SK-N-SH treated with all-trans-retinoic acid at 6 μM for 48 hours (cell line): ENCODE measurements at regions not wholly inside any gene's neighbourhood (a gene's known extent, or its start where the extent isn't known, plus 50 kb on each side); places are given as distances from the start of the nearest gene placed in this dataset.

Experiments
- ATAC-seq: fragments of 200-7000 bp; cut with Tn5 transposase; 3 replicates; pipeline ENCODE4 v1.9.1; 2020; ENCODE audit warnings: mild to moderate bottlenecking, moderate library complexity
- ARNTL ChIP-seq: fragments of 450-650 bp; formaldehyde crosslinking; IDR thresholded peaks from 2 replicates; pipeline ENCODE4 v1.5.0; 2020; ENCODE audit warnings: low read depth, mild to moderate bottlenecking, moderate library complexity, borderline replicate concordance
- BACH2 ChIP-seq: fragments of 250-450 bp; sonication (Bioruptor Pico); IDR thresholded peaks from 2 replicates; pipeline ENCODE4 v1.9.0; 2021; ENCODE audit warnings: mild to moderate bottlenecking, borderline replicate concordance
- CSDC2 ChIP-seq: fragments of 250-450 bp; sonication (Bioruptor Pico); IDR thresholded peaks from 2 replicates; pipeline ENCODE4 v1.5.0; 2020; ENCODE audit warnings: mild to moderate bottlenecking, moderate library complexity
- ESRRG ChIP-seq: fragments of 250-450 bp; sonication (Bioruptor Pico); IDR thresholded peaks from 2 replicates; pipeline ENCODE4 v1.6.1; 2021; ENCODE audit warnings: mild to moderate bottlenecking
- ISL1 ChIP-seq: fragments of 250-450 bp; sonication (Bioruptor Pico); IDR thresholded peaks from 2 replicates; pipeline ENCODE4 v2.1.2; 2022; ENCODE audit warnings: mild to moderate bottlenecking, moderate library complexity
- OSR1 ChIP-seq: fragments of 250-450 bp; sonication (Bioruptor Pico); IDR thresholded peaks from 2 replicates; pipeline ENCODE4 v1.8.0; 2022; ENCODE audit warnings: moderate library complexity, mild to moderate bottlenecking, inconsistent platforms
- PPARA ChIP-seq: fragments of 250-450 bp; sonication (Bioruptor Pico); IDR thresholded peaks from 2 replicates; pipeline ENCODE4 v1.5.0; 2020; ENCODE audit warnings: mild to moderate bottlenecking, borderline replicate concordance
- RARB ChIP-seq: fragments of 250-450 bp; sonication (Bioruptor Pico); IDR thresholded peaks from 2 replicates; pipeline ENCODE4 v1.8.0; 2021; ENCODE audit warnings: mild to moderate bottlenecking, moderate library complexity
- SNAI2 ChIP-seq: fragments of 250-450 bp; sonication (Bioruptor Pico); IDR thresholded peaks from 2 replicates; pipeline ENCODE4 v1.5.0; 2020; ENCODE audit warnings: mild to moderate bottlenecking, moderate library complexity
- TCF4 ChIP-seq: fragments of 250-450 bp; sonication (Bioruptor Pico); IDR thresholded peaks from 2 replicates; pipeline ENCODE4 v1.8.0; 2021; ENCODE audit warnings: mild to moderate bottlenecking, moderate library complexity, borderline replicate concordance
- TOX ChIP-seq: fragments of 250-450 bp; sonication (Bioruptor Pico); IDR thresholded peaks from 2 replicates; pipeline ENCODE4 v1.8.0; 2021; ENCODE audit warnings: mild to moderate bottlenecking, moderate library complexity, borderline replicate concordance
- ZC3H10 ChIP-seq: fragments of 250-450 bp; sonication (Bioruptor Pico); IDR thresholded peaks from 2 replicates; pipeline ENCODE4 v1.5.1; 2021; ENCODE audit warnings: mild to moderate bottlenecking, moderate library complexity
- ZFP3 ChIP-seq: fragments of 250-450 bp; sonication (Bioruptor Pico); IDR thresholded peaks from 2 replicates; pipeline ENCODE4 v1.5.0; 2020; ENCODE audit warnings: mild to moderate bottlenecking, moderate library complexity
- ZFP30 ChIP-seq: fragments of 450-650 bp; formaldehyde crosslinking; IDR thresholded peaks from 2 replicates; pipeline ENCODE4 v1.5.0; 2022; ENCODE audit warnings: mild to moderate bottlenecking, moderate library complexity
- ZNF565 ChIP-seq: fragments of 450-650 bp; formaldehyde crosslinking; conservative IDR thresholded peaks from 2 replicates; pipeline ENCODE4 v1.5.0; 2020; ENCODE audit warnings: low read depth, mild to moderate bottlenecking, moderate library complexity
- ZNF70 ChIP-seq: fragments of 450-650 bp; formaldehyde crosslinking; IDR thresholded peaks from 2 replicates; pipeline ENCODE4 v1.5.0; 2020; ENCODE audit warnings: mild to moderate bottlenecking, moderate library complexity
- ZNF8 ChIP-seq: fragments of 450-650 bp; formaldehyde crosslinking; IDR thresholded peaks from 2 replicates; pipeline ENCODE4 v1.5.0; 2020; ENCODE audit warnings: mild to moderate bottlenecking, moderate library complexity
- TF ChIP-seq, protein P1 (sequence below): fragments of 250-450 bp; sonication (Bioruptor Pico); IDR thresholded peaks from 2 replicates; pipeline ENCODE4 v1.5.1; 2021; ENCODE audit warnings: mild to moderate bottlenecking, moderate library complexity
- TF ChIP-seq, protein P2 (sequence below): fragments of 250-450 bp; sonication (Bioruptor Pico); IDR thresholded peaks from 2 replicates; pipeline ENCODE4 v1.8.0; 2020; ENCODE audit warnings: mild to moderate bottlenecking, moderate library complexity, borderline replicate concordance
- TF ChIP-seq, protein P3 (sequence below): fragments of 250-450 bp; sonication (Bioruptor Pico); IDR thresholded peaks from 2 replicates; pipeline ENCODE4 v1.5.0; 2020; ENCODE audit warnings: mild to moderate bottlenecking, moderate library complexity
- TF ChIP-seq, protein P4 (sequence below): fragments of 250-450 bp; sonication (Bioruptor Pico); IDR thresholded peaks from 2 replicates; pipeline ENCODE4 v1.8.0; 2021; ENCODE audit warnings: low read depth, mild to moderate bottlenecking, moderate library complexity, borderline replicate concordance

DNA sequence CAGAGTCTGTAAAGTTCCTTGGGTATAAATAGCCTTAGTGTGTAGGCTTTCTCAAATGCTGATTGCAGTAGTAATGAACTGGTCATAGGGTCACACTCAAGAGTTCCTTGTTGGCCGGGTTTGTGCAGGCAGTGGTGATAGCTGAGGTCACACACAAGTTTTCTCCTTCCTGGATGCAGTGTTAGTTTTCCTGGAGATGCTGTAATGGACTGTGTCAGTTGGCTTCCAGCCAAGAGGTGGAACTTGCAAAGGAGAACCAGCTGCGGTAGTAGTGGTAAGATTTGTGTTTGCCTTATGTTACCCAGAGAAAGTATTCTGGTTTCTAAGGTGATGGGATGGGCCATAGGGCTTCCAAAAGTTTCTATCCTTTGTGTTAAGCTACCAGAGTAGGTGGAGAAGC, 409.8 kb upstream of the FRG1 start:
- TF ChIP-seq TCF4 (CRISPR knock-in tag): no peak
- TF ChIP-seq ESRRG (CRISPR knock-in tag): no peak
- no peak for TF ChIP-seq TOX
- TF ChIP-seq, protein P1, sequence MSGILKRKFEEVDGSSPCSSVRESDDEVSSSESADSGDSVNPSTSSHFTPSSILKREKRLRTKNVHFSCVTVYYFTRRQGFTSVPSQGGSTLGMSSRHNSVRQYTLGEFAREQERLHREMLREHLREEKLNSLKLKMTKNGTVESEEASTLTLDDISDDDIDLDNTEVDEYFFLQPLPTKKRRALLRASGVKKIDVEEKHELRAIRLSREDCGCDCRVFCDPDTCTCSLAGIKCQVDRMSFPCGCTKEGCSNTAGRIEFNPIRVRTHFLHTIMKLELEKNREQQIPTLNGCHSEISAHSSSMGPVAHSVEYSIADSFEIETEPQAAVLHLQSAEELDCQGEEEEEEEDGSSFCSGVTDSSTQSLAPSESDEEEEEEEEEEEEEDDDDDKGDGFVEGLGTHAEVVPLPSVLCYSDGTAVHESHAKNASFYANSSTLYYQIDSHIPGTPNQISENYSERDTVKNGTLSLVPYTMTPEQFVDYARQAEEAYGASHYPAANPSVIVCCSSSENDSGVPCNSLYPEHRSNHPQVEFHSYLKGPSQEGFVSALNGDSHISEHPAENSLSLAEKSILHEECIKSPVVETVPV (CRISPR knock-in tag): no peak
- no peak for TF ChIP-seq PPARA (CRISPR knock-in tag)
- TF ChIP-seq, protein P2, sequence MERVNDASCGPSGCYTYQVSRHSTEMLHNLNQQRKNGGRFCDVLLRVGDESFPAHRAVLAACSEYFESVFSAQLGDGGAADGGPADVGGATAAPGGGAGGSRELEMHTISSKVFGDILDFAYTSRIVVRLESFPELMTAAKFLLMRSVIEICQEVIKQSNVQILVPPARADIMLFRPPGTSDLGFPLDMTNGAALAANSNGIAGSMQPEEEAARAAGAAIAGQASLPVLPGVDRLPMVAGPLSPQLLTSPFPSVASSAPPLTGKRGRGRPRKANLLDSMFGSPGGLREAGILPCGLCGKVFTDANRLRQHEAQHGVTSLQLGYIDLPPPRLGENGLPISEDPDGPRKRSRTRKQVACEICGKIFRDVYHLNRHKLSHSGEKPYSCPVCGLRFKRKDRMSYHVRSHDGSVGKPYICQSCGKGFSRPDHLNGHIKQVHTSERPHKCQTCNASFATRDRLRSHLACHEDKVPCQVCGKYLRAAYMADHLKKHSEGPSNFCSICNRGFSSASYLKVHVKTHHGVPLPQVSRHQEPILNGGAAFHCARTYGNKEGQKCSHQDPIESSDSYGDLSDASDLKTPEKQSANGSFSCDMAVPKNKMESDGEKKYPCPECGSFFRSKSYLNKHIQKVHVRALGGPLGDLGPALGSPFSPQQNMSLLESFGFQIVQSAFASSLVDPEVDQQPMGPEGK (CRISPR knock-in tag): no peak
- no peak for TF ChIP-seq SNAI2 (CRISPR knock-in tag)
- no peak for TF ChIP-seq ZNF8 (CRISPR knock-in tag)
- no peak for TF ChIP-seq ZNF70 (CRISPR knock-in tag)
- TF ChIP-seq ISL1 (CRISPR knock-in tag): no peak
- TF ChIP-seq, protein P3, sequence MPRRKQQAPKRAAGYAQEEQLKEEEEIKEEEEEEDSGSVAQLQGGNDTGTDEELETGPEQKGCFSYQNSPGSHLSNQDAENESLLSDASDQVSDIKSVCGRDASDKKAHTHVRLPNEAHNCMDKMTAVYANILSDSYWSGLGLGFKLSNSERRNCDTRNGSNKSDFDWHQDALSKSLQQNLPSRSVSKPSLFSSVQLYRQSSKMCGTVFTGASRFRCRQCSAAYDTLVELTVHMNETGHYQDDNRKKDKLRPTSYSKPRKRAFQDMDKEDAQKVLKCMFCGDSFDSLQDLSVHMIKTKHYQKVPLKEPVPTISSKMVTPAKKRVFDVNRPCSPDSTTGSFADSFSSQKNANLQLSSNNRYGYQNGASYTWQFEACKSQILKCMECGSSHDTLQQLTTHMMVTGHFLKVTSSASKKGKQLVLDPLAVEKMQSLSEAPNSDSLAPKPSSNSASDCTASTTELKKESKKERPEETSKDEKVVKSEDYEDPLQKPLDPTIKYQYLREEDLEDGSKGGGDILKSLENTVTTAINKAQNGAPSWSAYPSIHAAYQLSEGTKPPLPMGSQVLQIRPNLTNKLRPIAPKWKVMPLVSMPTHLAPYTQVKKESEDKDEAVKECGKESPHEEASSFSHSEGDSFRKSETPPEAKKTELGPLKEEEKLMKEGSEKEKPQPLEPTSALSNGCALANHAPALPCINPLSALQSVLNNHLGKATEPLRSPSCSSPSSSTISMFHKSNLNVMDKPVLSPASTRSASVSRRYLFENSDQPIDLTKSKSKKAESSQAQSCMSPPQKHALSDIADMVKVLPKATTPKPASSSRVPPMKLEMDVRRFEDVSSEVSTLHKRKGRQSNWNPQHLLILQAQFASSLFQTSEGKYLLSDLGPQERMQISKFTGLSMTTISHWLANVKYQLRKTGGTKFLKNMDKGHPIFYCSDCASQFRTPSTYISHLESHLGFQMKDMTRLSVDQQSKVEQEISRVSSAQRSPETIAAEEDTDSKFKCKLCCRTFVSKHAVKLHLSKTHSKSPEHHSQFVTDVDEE: no peak
- no peak for TF ChIP-seq ARNTL (CRISPR knock-in tag)
- TF ChIP-seq ZNF565 (CRISPR knock-in tag): no peak
- TF ChIP-seq, protein P4, sequence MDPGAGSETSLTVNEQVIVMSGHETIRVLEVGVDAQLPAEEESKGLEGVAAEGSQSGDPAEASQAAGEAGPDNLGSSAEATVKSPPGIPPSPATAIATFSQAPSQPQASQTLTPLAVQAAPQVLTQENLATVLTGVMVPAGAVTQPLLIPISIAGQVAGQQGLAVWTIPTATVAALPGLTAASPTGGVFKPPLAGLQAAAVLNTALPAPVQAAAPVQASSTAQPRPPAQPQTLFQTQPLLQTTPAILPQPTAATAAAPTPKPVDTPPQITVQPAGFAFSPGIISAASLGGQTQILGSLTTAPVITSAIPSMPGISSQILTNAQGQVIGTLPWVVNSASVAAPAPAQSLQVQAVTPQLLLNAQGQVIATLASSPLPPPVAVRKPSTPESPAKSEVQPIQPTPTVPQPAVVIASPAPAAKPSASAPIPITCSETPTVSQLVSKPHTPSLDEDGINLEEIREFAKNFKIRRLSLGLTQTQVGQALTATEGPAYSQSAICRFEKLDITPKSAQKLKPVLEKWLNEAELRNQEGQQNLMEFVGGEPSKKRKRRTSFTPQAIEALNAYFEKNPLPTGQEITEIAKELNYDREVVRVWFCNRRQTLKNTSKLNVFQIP (CRISPR knock-in tag): no peak
- TF ChIP-seq BACH2: no peak
- no peak for TF ChIP-seq RARB
- TF ChIP-seq ZFP30 (CRISPR knock-in tag): no peak
- TF ChIP-seq ZC3H10 (CRISPR knock-in tag): no peak
- TF ChIP-seq, all 23 proteins: peak for 0
- ATAC-seq: no peak

DNA sequence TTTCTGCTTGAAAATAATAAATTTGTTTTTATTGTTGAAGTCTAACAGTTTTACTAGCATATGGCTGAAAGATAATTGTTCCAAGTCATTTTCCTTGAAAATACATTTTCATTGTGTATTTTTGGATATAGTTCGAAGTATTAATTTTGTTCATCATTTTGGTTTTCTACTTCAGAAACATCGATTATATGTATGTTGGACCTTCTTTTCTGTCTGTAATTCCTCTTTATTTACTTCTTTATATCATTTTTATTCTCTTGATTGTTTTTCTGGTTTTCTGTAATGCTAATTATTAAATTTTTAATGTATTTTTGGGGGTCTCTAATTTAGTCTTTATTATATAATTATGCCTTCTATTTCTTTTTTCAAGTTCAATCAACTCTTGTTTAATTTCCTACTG, 407.1 kb upstream of the FRG1 start:
- no peak for ATAC-seq
- TF ChIP-seq ESRRG (CRISPR knock-in tag) (no peak), ZNF8 (CRISPR knock-in tag) (no peak), TOX (no peak), ZFP30 (CRISPR knock-in tag) (no peak), CSDC2 (no peak), OSR1 (CRISPR knock-in tag) (no peak)
- TF ChIP-seq, protein P1 (CRISPR knock-in tag): no peak

DNA sequence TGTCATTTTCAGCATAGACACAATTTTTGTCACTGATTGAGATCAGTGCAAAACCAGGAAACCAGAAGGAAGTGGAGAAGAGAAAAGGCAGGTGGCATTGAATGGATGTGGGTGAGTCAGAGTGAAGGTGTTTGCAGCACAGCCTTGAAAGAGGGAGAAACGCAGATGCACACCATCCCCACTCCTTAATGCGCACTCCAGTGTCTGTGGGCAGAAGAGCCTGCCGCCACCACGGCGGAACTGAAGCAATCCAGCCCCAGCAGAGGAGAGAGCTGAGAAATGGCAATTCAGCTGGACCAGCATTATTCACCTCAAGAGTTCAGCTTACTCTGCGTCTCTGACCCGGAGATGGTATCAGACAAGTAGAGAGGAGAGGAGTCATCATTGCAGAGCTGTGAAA, 393.1 kb upstream of the FRG1 start:
- ATAC-seq: no peak
- TF ChIP-seq ZFP3 (CRISPR knock-in tag) (no peak), ESRRG (CRISPR knock-in tag) (no peak), PPARA (CRISPR knock-in tag) (no peak)
